Keratinocyte (primary cell): ENCODE measurements at regions not wholly inside any gene's neighbourhood (a gene's known extent, or its start where the extent isn't known, plus 50 kb on each side); places are given as distances from the start of the nearest gene placed in this dataset.

ENCODE experiments used
- EZH2 ChIP-seq: IDR thresholded peaks from one replicate; pipeline ENCODE4 v1.6.1; 2012; ENCODE audit warnings: inconsistent platforms, mild to moderate bottlenecking, low read length, moderate library complexity
- TF ChIP-seq, protein P1 (sequence below), 3 experiments: IDR thresholded peaks in 1 of 3; conservative IDR thresholded peaks in 1 of 3; optimal IDR thresholded peaks in 1 of 3; 2 replicates in 2 of 3; 3 replicates in 1 of 3; pipeline versions ENCODE3 to v1.5.1; 2011; ENCODE audit warnings: low read length in 3 of 3, mild to moderate bottlenecking in 3 of 3, moderate library complexity in 2 of 3, control low read depth in 1 of 3, inconsistent platforms in 1 of 3; ENCODE audit not compliant: insufficient read depth in 2 of 3; ENCODE audit errors: extremely low read depth in 1 of 3

DNA sequence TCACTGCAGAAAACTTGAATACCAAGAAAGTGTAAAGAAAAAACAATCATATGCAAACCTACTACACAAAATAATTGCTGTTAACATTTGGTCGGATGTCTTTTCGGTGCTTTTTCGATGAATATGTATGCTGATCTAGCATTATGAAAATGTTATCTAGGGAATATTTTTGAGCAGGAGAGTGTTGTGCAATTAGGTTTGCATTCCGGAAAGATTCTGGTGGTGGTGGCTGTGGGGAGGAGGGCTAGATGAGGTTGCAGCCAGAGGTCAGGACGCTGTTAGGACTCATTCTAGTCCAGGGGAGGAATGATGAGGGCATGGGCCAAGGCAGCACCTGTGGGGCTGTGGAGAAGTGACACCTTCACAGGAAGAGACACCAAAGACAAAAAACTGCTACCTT is 258.0 kb upstream of the ASIC2 start:
- TF ChIP-seq, protein P1, sequence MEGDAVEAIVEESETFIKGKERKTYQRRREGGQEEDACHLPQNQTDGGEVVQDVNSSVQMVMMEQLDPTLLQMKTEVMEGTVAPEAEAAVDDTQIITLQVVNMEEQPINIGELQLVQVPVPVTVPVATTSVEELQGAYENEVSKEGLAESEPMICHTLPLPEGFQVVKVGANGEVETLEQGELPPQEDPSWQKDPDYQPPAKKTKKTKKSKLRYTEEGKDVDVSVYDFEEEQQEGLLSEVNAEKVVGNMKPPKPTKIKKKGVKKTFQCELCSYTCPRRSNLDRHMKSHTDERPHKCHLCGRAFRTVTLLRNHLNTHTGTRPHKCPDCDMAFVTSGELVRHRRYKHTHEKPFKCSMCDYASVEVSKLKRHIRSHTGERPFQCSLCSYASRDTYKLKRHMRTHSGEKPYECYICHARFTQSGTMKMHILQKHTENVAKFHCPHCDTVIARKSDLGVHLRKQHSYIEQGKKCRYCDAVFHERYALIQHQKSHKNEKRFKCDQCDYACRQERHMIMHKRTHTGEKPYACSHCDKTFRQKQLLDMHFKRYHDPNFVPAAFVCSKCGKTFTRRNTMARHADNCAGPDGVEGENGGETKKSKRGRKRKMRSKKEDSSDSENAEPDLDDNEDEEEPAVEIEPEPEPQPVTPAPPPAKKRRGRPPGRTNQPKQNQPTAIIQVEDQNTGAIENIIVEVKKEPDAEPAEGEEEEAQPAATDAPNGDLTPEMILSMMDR (optimal IDR thresholded peaks at IDR 0.05 in 1 of 3, IDR thresholded peaks at IDR 0.05 in 1 of 3, conservative IDR thresholded peaks at IDR 0.05 in 1 of 3; ENCODE audit: extremely low read depth in 1 of 3, insufficient read depth in 2 of 3, low read length in 3 of 3), result no peak
- no peak for TF ChIP-seq EZH2
